HUES64 (cell line): ENCODE measurements at regions not wholly inside any gene's neighbourhood (a gene's known extent, or its start where the extent isn't known, plus 50 kb on each side); places are given as distances from the start of the nearest gene placed in this dataset.

ENCODE experiments used
- H3K27ac ChIP-seq: 2 replicates; pipeline ENCODE4 v1.7.0; 2013; ENCODE audit warnings: low read depth, low read length, inconsistent platforms
- H3K27me3 ChIP-seq: 2 replicates; pipeline ENCODE4 v1.6.1; 2013; ENCODE audit warnings: mild to moderate bottlenecking, low read length; ENCODE audit not compliant: insufficient read depth
- H3K36me3 ChIP-seq: 2 replicates; pipeline ENCODE4 v1.6.1; 2013; ENCODE audit warnings: mild to moderate bottlenecking, low read length; ENCODE audit not compliant: insufficient read depth
- H3K4me1 ChIP-seq: 2 replicates; pipeline ENCODE4 v1.6.1; 2013; ENCODE audit warnings: mild to moderate bottlenecking, low read length, moderate library complexity; ENCODE audit not compliant: insufficient read depth
- H3K4me3 ChIP-seq: 2 replicates; pipeline ENCODE4 v1.5.1; 2013; ENCODE audit warnings: mild to moderate bottlenecking, low read length, moderate library complexity
- H3K9ac ChIP-seq: 2 replicates; pipeline ENCODE4 v1.6.1; 2013; ENCODE audit warnings: mild to moderate bottlenecking, low read depth, low read length
- H3K9me3 ChIP-seq: 2 replicates; pipeline ENCODE4 v1.6.1; 2013; ENCODE audit warnings: low read depth, low read length; ENCODE audit not compliant: insufficient read depth
- WGBS: fragments of 150-250, 120-280 bp; methylation state at CpG from one replicate; pipeline ENCODE4 v1.1.7; 2013; ENCODE audit warnings: missing lambda C conversion rate; 5-methylcytosine and 5-hydroxymethylcytosine counted together

DNA sequence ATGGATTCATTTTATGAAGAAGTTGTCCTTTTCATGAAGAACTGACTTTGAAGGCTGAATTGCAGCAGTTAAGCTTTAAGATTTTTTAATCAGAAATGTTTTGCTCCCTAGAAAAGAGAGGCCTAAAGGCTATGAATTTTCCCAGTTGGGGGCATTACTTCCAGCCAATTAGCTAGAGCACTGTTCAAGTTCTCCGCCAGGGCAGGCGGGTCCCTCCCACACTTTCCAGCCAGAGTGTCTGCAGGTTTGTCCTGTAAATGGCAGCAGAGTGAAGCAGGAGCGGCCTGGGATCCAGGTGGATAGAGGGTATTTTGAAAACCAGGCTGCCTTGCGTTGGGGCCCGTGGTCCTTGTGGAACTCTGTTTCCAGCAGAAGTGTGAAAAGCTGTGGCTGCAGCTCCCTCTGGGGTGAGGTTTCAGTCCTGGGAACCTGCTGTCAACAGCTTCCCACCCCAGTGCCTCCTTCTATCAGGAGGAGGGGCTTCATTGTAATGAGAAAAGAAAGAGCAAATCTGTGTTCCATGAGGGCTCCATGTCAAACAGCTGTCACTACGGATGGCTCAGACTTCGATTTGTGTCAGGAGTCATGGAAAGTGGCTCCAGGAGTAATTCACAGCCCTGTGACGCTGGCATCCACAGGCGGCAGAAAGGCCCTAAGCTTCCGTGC, 210.7 kb upstream of the TMEM132C start:
- H3K9ac ChIP-seq = no peak overlapping the region
- no peak overlapping the region for H3K4me3 ChIP-seq
- no peaks in the 10 kb centered on the region for H3K36me3 ChIP-seq
- H3K9me3 ChIP-seq = no peaks in the 10 kb centered on the region
- 43% methylated on average over 10 of the region's 10 CpGs for WGBS
- H3K27me3 ChIP-seq = no peaks in the 10 kb centered on the region
- no peak overlapping the region; the same call in 1 of the 2 replicates for H3K27ac ChIP-seq
- peaks cover 6% of the 10 kb centered on the region; the same call in 1 of the 2 replicates for H3K4me1 ChIP-seq

DNA sequence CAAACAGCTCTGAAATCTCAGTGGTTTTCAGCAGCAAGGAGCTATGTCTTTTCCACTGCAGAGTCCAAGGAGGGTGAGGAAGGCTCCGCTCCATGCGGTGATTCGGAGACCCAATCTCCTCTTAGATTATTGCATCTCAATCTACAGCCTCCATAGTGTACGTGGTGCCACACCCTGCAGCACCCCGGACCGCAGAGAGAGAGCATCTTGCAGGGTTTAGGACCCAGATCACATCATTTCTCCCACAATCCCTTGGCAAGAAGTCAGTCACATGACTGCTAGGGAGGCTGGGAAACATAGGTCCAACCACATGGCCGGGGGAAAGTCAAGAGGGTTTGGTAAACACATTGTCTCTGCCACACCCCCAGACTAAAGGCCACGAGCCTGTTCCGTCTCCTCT, 209.4 kb upstream of the TMEM132C start:
- Histone ChIP-seq H3K27ac (no peak overlapping the region), H3K4me1 (peaks cover 6% of the 10 kb centered on the region; the same call in 1 of the 2 replicates), H3K9ac (no peak overlapping the region), H3K27me3 (no peaks in the 10 kb centered on the region), H3K9me3 (no peaks in the 10 kb centered on the region), H3K36me3 (no peaks in the 10 kb centered on the region), H3K4me3 (no peak overlapping the region)
- 97% methylated on average over 9 of the region's 9 CpGs for WGBS

DNA sequence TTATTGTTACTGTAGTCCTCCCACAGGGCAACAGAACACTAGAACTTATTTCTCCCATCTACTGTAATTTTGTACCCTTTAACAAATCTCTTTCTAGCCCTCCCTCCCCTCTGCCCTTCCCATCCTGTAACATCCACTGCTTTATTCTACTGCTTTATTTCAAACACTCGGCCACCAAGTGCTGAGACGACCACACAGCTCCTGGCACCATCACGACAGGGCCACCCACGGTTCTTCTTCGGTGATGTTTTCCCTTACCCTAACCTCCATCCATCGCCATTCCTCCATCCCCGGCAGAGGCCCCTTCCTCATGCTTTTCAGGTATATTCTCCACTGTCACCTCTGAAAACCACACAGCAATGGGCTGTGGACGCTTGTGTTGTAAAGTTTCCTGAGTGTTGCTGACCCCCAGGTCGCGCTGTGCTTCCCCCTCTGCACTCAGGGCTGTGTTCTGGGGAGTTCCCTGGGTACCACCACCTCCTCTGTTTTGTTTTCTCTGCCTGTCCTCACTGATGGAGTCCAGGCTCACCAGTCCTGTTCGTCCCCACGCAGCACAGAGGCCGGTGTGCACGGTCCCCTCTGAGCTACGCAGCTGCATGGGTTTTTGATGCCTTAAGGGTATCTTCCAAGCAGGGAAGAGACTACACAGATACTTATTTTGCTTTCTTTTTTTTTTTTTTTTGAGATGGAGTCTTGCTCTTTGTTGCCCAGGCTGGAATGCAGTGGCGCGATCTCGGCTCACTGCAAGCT, 207.2 kb upstream of the TMEM132C start:
- Histone ChIP-seq H3K9me3 (no peaks in the 10 kb centered on the region), H3K36me3 (no peaks in the 10 kb centered on the region), H3K4me1 (peaks cover 6% of the 10 kb centered on the region; the same call in 1 of the 2 replicates), H3K27me3 (no peaks in the 10 kb centered on the region), H3K9ac (no peak overlapping the region), H3K27ac (no peak overlapping the region), H3K4me3 (no peak overlapping the region)
- 91% methylated on average over 15 of the region's 18 CpGs for WGBS

- no peak overlapping the region for H3K27ac ChIP-seq
- no peaks in the 10 kb centered on the region for H3K9me3 ChIP-seq
- WGBS = 96% methylated on average over 5 of the region's 5 CpGs
- H3K36me3 ChIP-seq = no peaks in the 10 kb centered on the region
- H3K27me3 ChIP-seq = no peaks in the 10 kb centered on the region
- H3K9ac ChIP-seq = no peak overlapping the region
- H3K4me3 ChIP-seq = no peak overlapping the region
- no peaks in the 10 kb centered on the region for H3K4me1 ChIP-seq
Measured at GRCh38 chr12:128068211-128068610, 198.8 kb upstream of the TMEM132C start.

GRCh38 chr12:128069359-128069997, 197.5 kb upstream of the TMEM132C start:
- H3K36me3 ChIP-seq = no peaks in the 10 kb centered on the region
- 19% methylated on average over 10 of the region's 12 CpGs for WGBS
- no peak overlapping the region for H3K27ac ChIP-seq
- no peak overlapping the region for H3K9ac ChIP-seq
- H3K27me3 ChIP-seq = no peaks in the 10 kb centered on the region
- no peaks in the 10 kb centered on the region for H3K4me1 ChIP-seq
- no peaks in the 10 kb centered on the region for H3K9me3 ChIP-seq
- no peak overlapping the region for H3K4me3 ChIP-seq

- no peak overlapping the region for H3K9ac ChIP-seq
- H3K27me3 ChIP-seq = no peaks in the 10 kb centered on the region
- H3K27ac ChIP-seq = no peak overlapping the region
- H3K4me1 ChIP-seq = peaks cover 8% of the 10 kb centered on the region
- peaks cover 8% of the 10 kb centered on the region for H3K9me3 ChIP-seq
- 94% methylated on average over 13 of the region's 13 CpGs for WGBS
- H3K36me3 ChIP-seq = no peaks in the 10 kb centered on the region
- no peak overlapping the region for H3K4me3 ChIP-seq
Measured at GRCh38 chr12:128073937-128074336, 193.0 kb upstream of the TMEM132C start.

- Histone ChIP-seq H3K9ac (no peak overlapping the region), H3K27ac (no peak overlapping the region), H3K4me3 (no peak overlapping the region), H3K36me3 (no peaks in the 10 kb centered on the region), H3K27me3 (no peaks in the 10 kb centered on the region), H3K9me3 (peaks cover 8% of the 10 kb centered on the region), H3K4me1 (peaks cover 8% of the 10 kb centered on the region)
- 93% methylated on average over 9 of the region's 9 CpGs for WGBS
Measured at GRCh38 chr12:128075332-128075731, 191.6 kb upstream of the TMEM132C start.

DNA sequence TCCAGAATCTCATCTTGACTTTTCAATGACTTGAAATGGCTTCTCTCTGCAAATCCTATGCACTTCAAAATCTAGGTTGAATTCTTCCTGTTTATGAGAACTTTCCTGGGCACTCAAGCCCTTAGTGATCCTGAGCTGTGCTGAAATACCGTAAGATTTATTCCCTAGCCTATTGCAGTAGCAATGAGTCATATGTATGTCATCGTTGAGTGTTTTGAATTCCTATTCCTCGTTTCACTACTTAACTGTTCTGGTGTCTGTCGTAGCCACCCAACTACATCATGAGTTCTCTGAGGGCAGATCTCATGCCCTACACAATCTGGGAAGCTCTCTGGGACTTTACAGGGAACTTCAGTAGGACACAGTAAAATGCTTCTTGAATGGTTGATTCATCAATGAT, 190.8 kb upstream of the TMEM132C start:
- no peak overlapping the region for H3K9ac ChIP-seq
- 92% methylated on average over 4 of the region's 4 CpGs for WGBS

DNA sequence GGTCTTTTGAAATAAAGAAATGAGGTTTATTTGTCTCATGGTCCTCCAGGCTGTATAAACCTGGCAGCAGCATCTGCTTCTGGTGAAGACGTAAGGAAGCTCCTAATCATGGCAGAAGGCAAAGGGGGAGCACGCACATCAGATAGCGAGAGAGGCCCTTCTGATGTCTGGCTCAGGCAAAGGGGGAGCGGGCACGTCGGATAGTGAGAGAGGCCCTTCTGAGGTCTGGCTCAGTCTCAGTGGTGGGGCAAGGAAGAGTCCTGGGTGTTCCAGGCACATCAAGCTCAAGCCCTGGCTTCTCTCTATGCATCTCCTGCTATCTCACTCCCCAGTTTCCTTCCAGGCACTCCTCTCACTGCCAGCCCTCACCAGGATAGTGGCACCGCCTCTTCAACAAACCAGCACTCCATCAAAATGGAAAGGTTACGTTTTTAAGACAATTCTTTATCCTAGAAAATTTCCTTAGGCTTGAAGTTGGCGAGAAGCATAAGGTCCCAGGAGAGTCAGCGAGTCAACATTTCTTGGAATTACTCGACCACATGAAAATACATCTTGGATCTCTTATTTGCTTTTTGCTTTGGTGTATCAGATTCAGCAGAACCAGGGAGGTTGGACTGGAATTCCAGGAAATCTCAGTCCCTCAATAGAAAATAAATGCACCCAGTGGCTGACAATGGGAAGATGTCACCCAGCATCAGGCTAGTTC, 189.6 kb upstream of the TMEM132C start:
- Histone ChIP-seq H3K27ac (no peak overlapping the region), H3K9me3 (peaks cover 8% of the 10 kb centered on the region), H3K4me1 (peaks cover 8% of the 10 kb centered on the region), H3K36me3 (no peaks in the 10 kb centered on the region), H3K9ac (no peak overlapping the region), H3K27me3 (no peaks in the 10 kb centered on the region), H3K4me3 (no peak overlapping the region)
- 98% methylated on average over 11 of the region's 11 CpGs for WGBS

More for the DNA sequence above, 190.8 kb upstream of the TMEM132C start:
- Histone ChIP-seq H3K27ac (no peak overlapping the region), H3K36me3 (no peaks in the 10 kb centered on the region), H3K9me3 (peaks cover 8% of the 10 kb centered on the region), H3K4me1 (peaks cover 8% of the 10 kb centered on the region), H3K27me3 (no peaks in the 10 kb centered on the region), H3K4me3 (no peak overlapping the region)

DNA sequence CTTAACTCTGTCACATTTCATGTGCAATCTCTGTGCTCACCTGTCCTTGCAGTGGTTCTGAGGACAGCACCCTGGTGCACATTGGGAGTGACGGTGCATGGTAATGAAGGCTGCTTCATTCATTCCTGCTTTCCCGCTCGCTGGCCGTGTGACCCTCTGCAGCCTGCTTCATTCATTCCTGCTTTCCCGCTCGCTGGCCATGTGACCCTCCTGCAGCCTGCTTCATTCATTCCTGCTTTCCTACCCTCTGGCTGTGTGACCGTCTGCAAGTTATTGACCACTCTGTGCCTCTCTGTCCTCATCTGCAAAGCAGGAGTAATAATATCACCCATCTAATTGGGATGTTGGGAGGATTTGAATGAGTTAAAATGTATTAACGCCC, 189.1 kb upstream of the TMEM132C start:
- Histone ChIP-seq H3K27ac (peak overlapping the region; percentile 15; the same call in 1 of the 2 replicates), H3K36me3 (no peaks in the 10 kb centered on the region), H3K27me3 (no peaks in the 10 kb centered on the region), H3K9ac (no peak overlapping the region), H3K9me3 (peaks cover 8% of the 10 kb centered on the region), H3K4me1 (peaks cover 8% of the 10 kb centered on the region), H3K4me3 (no peak overlapping the region)
- WGBS = 96% methylated on average over 8 of the region's 8 CpGs
